ENCODE measurements at regions not wholly inside any gene's neighbourhood (a gene's known extent, or its start where the extent isn't known, plus 50 kb on each side); places are given as distances from the start of the nearest gene placed in this dataset.

DNA sequence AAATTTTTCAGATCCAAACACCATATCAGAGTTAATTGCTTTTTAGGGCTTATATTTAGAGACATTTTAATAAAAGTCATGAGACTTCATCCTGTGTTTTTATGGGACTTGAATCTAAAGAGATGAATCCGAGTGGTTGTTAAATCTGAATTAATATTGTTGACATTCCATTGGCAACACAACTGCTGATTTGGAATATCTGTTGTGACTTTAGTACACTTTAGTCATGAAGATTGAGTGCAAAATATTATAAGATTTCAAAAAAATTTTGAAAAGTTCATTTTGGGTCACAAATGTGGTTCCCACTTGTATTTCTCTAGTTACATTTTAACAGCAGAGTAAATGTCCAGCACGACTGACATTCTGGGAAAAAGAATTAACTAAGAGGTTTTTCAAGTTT, 442.7 kb upstream of the HSF2 start:
- H3K27me3 ChIP-seq (ENCODE audit: control insufficient read depth in 4 of 4, insufficient read depth in 4 of 4, low read length in 3 of 4): no peaks in the 10 kb centered on the region
- no peak overlapping the region for H3K27ac ChIP-seq (ENCODE audit: low read depth in 1 of 2, low read length in 2 of 2)
- H3K9me3 ChIP-seq (ENCODE audit: control insufficient read depth in 4 of 4, low read length in 3 of 4): no peaks in the 10 kb centered on the region
- H3K4me1 ChIP-seq (ENCODE audit: control insufficient read depth in 4 of 4, insufficient read depth in 4 of 4, low read length in 3 of 4): no peaks in the 10 kb centered on the region
- 49% methylated on average over 2 of the region's 2 CpGs for WGBS
- no peak overlapping the region for H3K4me3 ChIP-seq (ENCODE audit: low read depth in 1 of 3, low read length in 3 of 3)
- H3K36me3 ChIP-seq (ENCODE audit: control insufficient read depth in 4 of 4, insufficient read depth in 3 of 4, low read depth in 1 of 4, low read length in 3 of 4): no peaks in the 10 kb centered on the region
- H3K9ac ChIP-seq (ENCODE audit: low read depth in 1 of 2, low read length in 2 of 2): no peak overlapping the region
- no peak for TF ChIP-seq HNF4G (IDR thresholded peaks at IDR 0.05)
- TF ChIP-seq RAD21 (IDR thresholded peaks at IDR 0.05): no peak
- no peak for TF ChIP-seq SP1 (IDR thresholded peaks at IDR 0.05)
- TF ChIP-seq FOXA1 (IDR thresholded peaks at IDR 0.05): no peak
- no peak for TF ChIP-seq YY1 (IDR thresholded peaks at IDR 0.05)
- TF ChIP-seq, protein P1, sequence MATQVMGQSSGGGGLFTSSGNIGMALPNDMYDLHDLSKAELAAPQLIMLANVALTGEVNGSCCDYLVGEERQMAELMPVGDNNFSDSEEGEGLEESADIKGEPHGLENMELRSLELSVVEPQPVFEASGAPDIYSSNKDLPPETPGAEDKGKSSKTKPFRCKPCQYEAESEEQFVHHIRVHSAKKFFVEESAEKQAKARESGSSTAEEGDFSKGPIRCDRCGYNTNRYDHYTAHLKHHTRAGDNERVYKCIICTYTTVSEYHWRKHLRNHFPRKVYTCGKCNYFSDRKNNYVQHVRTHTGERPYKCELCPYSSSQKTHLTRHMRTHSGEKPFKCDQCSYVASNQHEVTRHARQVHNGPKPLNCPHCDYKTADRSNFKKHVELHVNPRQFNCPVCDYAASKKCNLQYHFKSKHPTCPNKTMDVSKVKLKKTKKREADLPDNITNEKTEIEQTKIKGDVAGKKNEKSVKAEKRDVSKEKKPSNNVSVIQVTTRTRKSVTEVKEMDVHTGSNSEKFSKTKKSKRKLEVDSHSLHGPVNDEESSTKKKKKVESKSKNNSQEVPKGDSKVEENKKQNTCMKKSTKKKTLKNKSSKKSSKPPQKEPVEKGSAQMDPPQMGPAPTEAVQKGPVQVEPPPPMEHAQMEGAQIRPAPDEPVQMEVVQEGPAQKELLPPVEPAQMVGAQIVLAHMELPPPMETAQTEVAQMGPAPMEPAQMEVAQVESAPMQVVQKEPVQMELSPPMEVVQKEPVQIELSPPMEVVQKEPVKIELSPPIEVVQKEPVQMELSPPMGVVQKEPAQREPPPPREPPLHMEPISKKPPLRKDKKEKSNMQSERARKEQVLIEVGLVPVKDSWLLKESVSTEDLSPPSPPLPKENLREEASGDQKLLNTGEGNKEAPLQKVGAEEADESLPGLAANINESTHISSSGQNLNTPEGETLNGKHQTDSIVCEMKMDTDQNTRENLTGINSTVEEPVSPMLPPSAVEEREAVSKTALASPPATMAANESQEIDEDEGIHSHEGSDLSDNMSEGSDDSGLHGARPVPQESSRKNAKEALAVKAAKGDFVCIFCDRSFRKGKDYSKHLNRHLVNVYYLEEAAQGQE (IDR thresholded peaks at IDR 0.05): no peak
- TF ChIP-seq TAF1 (conservative IDR thresholded peaks at IDR 0.05): no peak
- TF ChIP-seq, protein P2, sequence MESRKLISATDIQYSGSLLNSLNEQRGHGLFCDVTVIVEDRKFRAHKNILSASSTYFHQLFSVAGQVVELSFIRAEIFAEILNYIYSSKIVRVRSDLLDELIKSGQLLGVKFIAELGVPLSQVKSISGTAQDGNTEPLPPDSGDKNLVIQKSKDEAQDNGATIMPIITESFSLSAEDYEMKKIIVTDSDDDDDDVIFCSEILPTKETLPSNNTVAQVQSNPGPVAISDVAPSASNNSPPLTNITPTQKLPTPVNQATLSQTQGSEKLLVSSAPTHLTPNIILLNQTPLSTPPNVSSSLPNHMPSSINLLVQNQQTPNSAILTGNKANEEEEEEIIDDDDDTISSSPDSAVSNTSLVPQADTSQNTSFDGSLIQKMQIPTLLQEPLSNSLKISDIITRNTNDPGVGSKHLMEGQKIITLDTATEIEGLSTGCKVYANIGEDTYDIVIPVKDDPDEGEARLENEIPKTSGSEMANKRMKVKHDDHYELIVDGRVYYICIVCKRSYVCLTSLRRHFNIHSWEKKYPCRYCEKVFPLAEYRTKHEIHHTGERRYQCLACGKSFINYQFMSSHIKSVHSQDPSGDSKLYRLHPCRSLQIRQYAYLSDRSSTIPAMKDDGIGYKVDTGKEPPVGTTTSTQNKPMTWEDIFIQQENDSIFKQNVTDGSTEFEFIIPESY (IDR thresholded peaks at IDR 0.05): no peak
- TF ChIP-seq JUND (IDR thresholded peaks at IDR 0.05): no peak
- DNase-seq (ENCODE audit: low spot score): no peak

DNA sequence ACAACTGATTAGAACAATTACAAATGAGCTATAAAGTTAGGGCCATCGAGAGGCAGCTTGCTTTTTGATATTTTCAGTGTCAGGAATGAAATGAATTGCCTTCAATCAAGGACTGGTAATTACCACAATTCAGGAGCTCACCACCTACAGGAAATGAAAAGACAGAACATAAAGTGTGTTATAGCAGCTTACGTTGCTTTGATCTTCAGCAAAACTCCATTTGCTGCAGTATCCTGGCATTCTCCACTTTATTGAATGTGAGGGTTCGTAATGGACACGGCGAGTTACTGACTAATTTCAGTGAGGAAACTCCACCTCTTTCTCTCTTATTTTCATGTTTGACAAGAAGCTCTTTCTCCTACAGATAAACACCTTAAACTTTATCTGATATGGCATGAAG, 440.0 kb upstream of the HSF2 start:
- whole genome bisulfite sequencing: 54% methylated on average over 5 of the region's 5 CpGs

More for the DNA sequence above, 440.0 kb upstream of the HSF2 start:
- no peaks in the 10 kb centered on the region for H3K9me3 ChIP-seq (ENCODE audit: control insufficient read depth in 4 of 4, low read length in 3 of 4)
- no peaks in the 10 kb centered on the region for H3K36me3 ChIP-seq (ENCODE audit: control insufficient read depth in 4 of 4, insufficient read depth in 3 of 4, low read depth in 1 of 4, low read length in 3 of 4)
- H3K4me3 ChIP-seq (ENCODE audit: low read depth in 1 of 3, low read length in 3 of 3): no peak overlapping the region
- H3K27ac ChIP-seq (ENCODE audit: low read depth in 1 of 2, low read length in 2 of 2): no peak overlapping the region
- no peaks in the 10 kb centered on the region for H3K27me3 ChIP-seq (ENCODE audit: control insufficient read depth in 4 of 4, insufficient read depth in 4 of 4, low read length in 3 of 4)
- DNase-seq (ENCODE audit: low spot score): no peak
- TF ChIP-seq, protein P3, sequence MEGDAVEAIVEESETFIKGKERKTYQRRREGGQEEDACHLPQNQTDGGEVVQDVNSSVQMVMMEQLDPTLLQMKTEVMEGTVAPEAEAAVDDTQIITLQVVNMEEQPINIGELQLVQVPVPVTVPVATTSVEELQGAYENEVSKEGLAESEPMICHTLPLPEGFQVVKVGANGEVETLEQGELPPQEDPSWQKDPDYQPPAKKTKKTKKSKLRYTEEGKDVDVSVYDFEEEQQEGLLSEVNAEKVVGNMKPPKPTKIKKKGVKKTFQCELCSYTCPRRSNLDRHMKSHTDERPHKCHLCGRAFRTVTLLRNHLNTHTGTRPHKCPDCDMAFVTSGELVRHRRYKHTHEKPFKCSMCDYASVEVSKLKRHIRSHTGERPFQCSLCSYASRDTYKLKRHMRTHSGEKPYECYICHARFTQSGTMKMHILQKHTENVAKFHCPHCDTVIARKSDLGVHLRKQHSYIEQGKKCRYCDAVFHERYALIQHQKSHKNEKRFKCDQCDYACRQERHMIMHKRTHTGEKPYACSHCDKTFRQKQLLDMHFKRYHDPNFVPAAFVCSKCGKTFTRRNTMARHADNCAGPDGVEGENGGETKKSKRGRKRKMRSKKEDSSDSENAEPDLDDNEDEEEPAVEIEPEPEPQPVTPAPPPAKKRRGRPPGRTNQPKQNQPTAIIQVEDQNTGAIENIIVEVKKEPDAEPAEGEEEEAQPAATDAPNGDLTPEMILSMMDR (IDR thresholded peaks at IDR 0.05; ENCODE audit: low read depth, low read length, missing input control): no peak
- TF ChIP-seq RXRA (IDR thresholded peaks at IDR 0.05) (no peak), EGR1 (IDR thresholded peaks at IDR 0.05; ENCODE audit: low read depth in 2 of 2) (no peak), YY1 (IDR thresholded peaks at IDR 0.05) (no peak), FOXA1 (IDR thresholded peaks at IDR 0.05) (no peak), GABPA (IDR thresholded peaks at IDR 0.05 in 1 of 2, conservative IDR thresholded peaks at IDR 0.05 in 1 of 2) (no peak), TAF1 (conservative IDR thresholded peaks at IDR 0.05) (no peak), RAD21 (IDR thresholded peaks at IDR 0.05) (no peak), NR2F2 (IDR thresholded peaks at IDR 0.05) (no peak), HNF4G (IDR thresholded peaks at IDR 0.05) (no peak), FOXA2 (IDR thresholded peaks at IDR 0.05) (no peak), JUND (IDR thresholded peaks at IDR 0.05) (no peak), HNF4A (conservative IDR thresholded peaks at IDR 0.05) (no peak), SP1 (IDR thresholded peaks at IDR 0.05) (no peak)
- TF ChIP-seq, protein P2 (IDR thresholded peaks at IDR 0.05): no peak
- TF ChIP-seq, protein P4, sequence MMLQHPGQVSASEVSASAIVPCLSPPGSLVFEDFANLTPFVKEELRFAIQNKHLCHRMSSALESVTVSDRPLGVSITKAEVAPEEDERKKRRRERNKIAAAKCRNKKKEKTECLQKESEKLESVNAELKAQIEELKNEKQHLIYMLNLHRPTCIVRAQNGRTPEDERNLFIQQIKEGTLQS (IDR thresholded peaks at IDR 0.05): no peak
- TF ChIP-seq, protein P5, sequence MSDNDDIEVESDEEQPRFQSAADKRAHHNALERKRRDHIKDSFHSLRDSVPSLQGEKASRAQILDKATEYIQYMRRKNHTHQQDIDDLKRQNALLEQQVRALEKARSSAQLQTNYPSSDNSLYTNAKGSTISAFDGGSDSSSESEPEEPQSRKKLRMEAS (IDR thresholded peaks at IDR 0.05): no peak
- TF ChIP-seq, protein P1 (IDR thresholded peaks at IDR 0.05): no peak
- no peaks in the 10 kb centered on the region for H3K4me1 ChIP-seq (ENCODE audit: control insufficient read depth in 4 of 4, insufficient read depth in 4 of 4, low read length in 3 of 4)
- H3K9ac ChIP-seq (ENCODE audit: low read depth in 1 of 2, low read length in 2 of 2): no peak overlapping the region

All from liver (tissue), 8 donors.